Common myeloid progenitor, CD34-positive (primary cell): ENCODE measurements at regions not wholly inside any gene's neighbourhood (a gene's known extent, or its start where the extent isn't known, plus 50 kb on each side); places are given as distances from the start of the nearest gene placed in this dataset.
"Not testable (repeated sequence)": the region's sequence is repeated elsewhere in the genome, so short reads cannot be mapped to it uniquely, and the experiment has no call there.

Source experiments
- CTCF ChIA-PET: fragments of 350-600 bp; sonication (Branson Sonifier 250); formaldehyde crosslinking; loops from one replicate; lab custom pipeline; 2021; ENCODE audit warnings: antibody characterized with exemption; lab: Charles Lee
- POLR2A ChIA-PET: fragments of 350-600 bp; sonication (Branson Sonifier 250); formaldehyde crosslinking; loops from one replicate; lab custom pipeline; 2021; ENCODE audit warnings: antibody characterized with exemption; lab: Charles Lee
- DNase-seq, 3 donors: peaks; one replicate each; pipeline versions ENCODE4 v3.0.0 to v3.0.0-alpha.2; 2013
- H3K27ac ChIP-seq, 2 experiments: 1 replicate in 1 of 2; 2 replicates in 1 of 2; pipeline ENCODE4 v1.7.0; 2013; ENCODE audit warnings: inconsistent platforms in 2 of 2, low read length in 2 of 2, mild to moderate bottlenecking in 2 of 2, low read depth in 1 of 2, moderate library complexity in 1 of 2; ENCODE audit not compliant: severe bottlenecking in 2 of 2, insufficient read depth in 1 of 2, poor library complexity in 1 of 2
- H3K27me3 ChIP-seq, 5 experiments: replicated peaks in 2 of 5; 1 replicate in 3 of 5; 2 replicates in 2 of 5; pipeline versions ENCODE4 v1.6.1 to v1.7.0; 2013; ENCODE audit warnings: low read length in 4 of 5, mild to moderate bottlenecking in 2 of 5, moderate library complexity in 2 of 5, inconsistent platforms in 1 of 5; ENCODE audit not compliant: insufficient read depth in 5 of 5, control insufficient read depth in 4 of 5
- H3K36me3 ChIP-seq, 4 experiments: 1 replicate in 2 of 4; 2 replicates in 2 of 4; pipeline versions ENCODE4 v1.6.1 to v1.7.0; 2013; ENCODE audit warnings: low read length in 3 of 4, control low read depth in 1 of 4, mild to moderate bottlenecking in 1 of 4; ENCODE audit not compliant: control insufficient read depth in 4 of 4, insufficient read depth in 4 of 4
- H3K4me1 ChIP-seq, 4 experiments: 1 replicate in 3 of 4; 2 replicates in 1 of 4; pipeline versions ENCODE4 v1.6.1 to v1.7.1; 2013; ENCODE audit warnings: low read length in 3 of 4, mild to moderate bottlenecking in 3 of 4, control low read depth in 1 of 4, inconsistent platforms in 1 of 4, moderate library complexity in 1 of 4; ENCODE audit not compliant: control insufficient read depth in 4 of 4, insufficient read depth in 4 of 4; ENCODE audit errors: control extremely low read depth in 1 of 4
- H3K4me3 ChIP-seq, 7 experiments: 1 replicate in 4 of 7; 2 replicates in 3 of 7; pipeline versions ENCODE4 v1.5.1 to v1.7.0; 2013; ENCODE audit warnings: mild to moderate bottlenecking in 7 of 7, low read length in 6 of 7, moderate library complexity in 6 of 7, inconsistent platforms in 2 of 7, low read depth in 2 of 7, control low read depth in 1 of 7; ENCODE audit not compliant: insufficient read depth in 4 of 7, control insufficient read depth in 1 of 7; ENCODE audit errors: extremely low read depth in 1 of 7
- H3K9me3 ChIP-seq, 5 experiments: 1 replicate in 4 of 5; 2 replicates in 1 of 5; pipeline versions ENCODE4 v1.6.1 to v1.7.1; 2013; ENCODE audit warnings: low read length in 4 of 5, mild to moderate bottlenecking in 2 of 5, inconsistent platforms in 1 of 5, low read depth in 1 of 5, moderate library complexity in 1 of 5; ENCODE audit not compliant: control insufficient read depth in 4 of 5, insufficient read depth in 2 of 5; ENCODE audit errors: control extremely low read depth in 1 of 5
- WGBS: methylation state at CpG from one replicate; pipeline ENCODE4 v1.1.5; 2013; ENCODE audit not compliant: insufficient coverage; 5-methylcytosine and 5-hydroxymethylcytosine counted together

GRCh38 chr15:32315079-32315939, 87.8 kb downstream of the GOLGA8K start:
- no CpG with 5 or more reads among the region's 91 CpGs for WGBS
- POLR2A ChIA-PET, H3K36me3 ChIP-seq: not testable (repeated sequence)

GRCh38 chr15:32313446-32314209, 89.5 kb downstream of the GOLGA8K start:
- H3K27ac ChIP-seq, H3K4me3 ChIP-seq, H3K27me3 ChIP-seq, CTCF ChIA-PET, H3K9me3 ChIP-seq, H3K4me1 ChIP-seq, POLR2A ChIA-PET, H3K36me3 ChIP-seq, DNase-seq: not testable (repeated sequence)
- WGBS, result no CpG with 5 or more reads among the region's 77 CpGs

More at GRCh38 chr15:32315079-32315939, 87.8 kb downstream of the GOLGA8K start:
- H3K27ac ChIP-seq, H3K4me1 ChIP-seq, H3K4me3 ChIP-seq, H3K9me3 ChIP-seq, CTCF ChIA-PET, H3K27me3 ChIP-seq, DNase-seq: not testable (repeated sequence)

- H3K4me1 ChIP-seq, DNase-seq, H3K36me3 ChIP-seq, POLR2A ChIA-PET, CTCF ChIA-PET, H3K27me3 ChIP-seq, H3K4me3 ChIP-seq, H3K27ac ChIP-seq, H3K9me3 ChIP-seq: not testable (repeated sequence)
- no CpG with 5 or more reads among the region's 37 CpGs for WGBS
Measured at GRCh38 chr15:32312721-32313120, 90.4 kb downstream of the GOLGA8K start.

GRCh38 chr15:32307592-32307991, 95.5 kb downstream of the GOLGA8K start:
- H3K4me1 ChIP-seq, POLR2A ChIA-PET, H3K27me3 ChIP-seq, CTCF ChIA-PET, H3K36me3 ChIP-seq, H3K4me3 ChIP-seq, DNase-seq, H3K9me3 ChIP-seq, H3K27ac ChIP-seq: not testable (repeated sequence)
- WGBS, result no CpG with 5 or more reads among the region's 5 CpGs

- DNase-seq, H3K27me3 ChIP-seq, H3K9me3 ChIP-seq, H3K4me3 ChIP-seq, CTCF ChIA-PET, POLR2A ChIA-PET, H3K27ac ChIP-seq, H3K36me3 ChIP-seq, H3K4me1 ChIP-seq: not testable (repeated sequence)
- no CpG with 5 or more reads among the region's 21 CpGs for WGBS
Measured at GRCh38 chr15:32276200-32276830, 126.8 kb downstream of the GOLGA8K start.

- H3K4me1 ChIP-seq, CTCF ChIA-PET, H3K27ac ChIP-seq, H3K36me3 ChIP-seq, H3K4me3 ChIP-seq, H3K27me3 ChIP-seq, POLR2A ChIA-PET, H3K9me3 ChIP-seq, DNase-seq: not testable (repeated sequence)
- WGBS, result no CpG with 5 or more reads among the region's 7 CpGs
Measured at GRCh38 chr15:32253958-32254357, 149.1 kb downstream of the GOLGA8K start.

- H3K27ac ChIP-seq, H3K4me3 ChIP-seq, H3K27me3 ChIP-seq, CTCF ChIA-PET, H3K36me3 ChIP-seq, DNase-seq, POLR2A ChIA-PET, H3K4me1 ChIP-seq, H3K9me3 ChIP-seq: not testable (repeated sequence)
- WGBS, result no CpG with 5 or more reads among the region's 1 CpG
Measured at GRCh38 chr15:32249207-32249606, 153.9 kb downstream of the GOLGA8K start.
